SK-N-SH (cell line): ENCODE measurements at regions not wholly inside any gene's neighbourhood (a gene's known extent, or its start where the extent isn't known, plus 50 kb on each side); places are given as distances from the start of the nearest gene placed in this dataset.

Experiments
- CTCF ChIA-PET: fragments of 300-600, 350-600 bp; formaldehyde crosslinking; extraction: SDS; loops from one replicate; lab custom pipeline; 2021; lab: Yijun Ruan, JAX
- POLR2A ChIA-PET: fragments of 350-600 bp; sonication (Branson Sonifier 250); formaldehyde crosslinking; extraction: SDS; loops from one replicate; lab custom pipeline; 2020; ENCODE audit warnings: antibody characterized with exemption, inconsistent platforms; lab: Yijun Ruan, JAX
- DNase-seq: peaks from one replicate; pipeline ENCODE4 v3.0.0; 2012
- H2AFZ ChIP-seq: fragments of 200-600 bp; sonication (generic); 2 replicates; pipeline ENCODE4 v1.8.1; 2016; ENCODE audit warnings: antibody characterized with exemption, mild to moderate bottlenecking, low read depth
- H3F3A ChIP-seq: fragments of 200-600 bp; sonication (generic); replicated peaks from 2 replicates; pipeline ENCODE3; 2016; ENCODE audit warnings: antibody characterized with exemption, mild to moderate bottlenecking; ENCODE audit not compliant: insufficient read depth
- H3K27ac ChIP-seq, 2 experiments: fragments of 200-500 bp in 1 of 2; fragments of 200-600 bp in 1 of 2; sonication (Bioruptor generic) in 1 of 2; sonication (generic), shearing (Covaris generic) in 1 of 2; 2 replicates each; pipeline versions ENCODE4 v1.5.1 to v1.6.1; 2014 to 2016; ENCODE audit warnings: low read depth in 2 of 2, inconsistent platforms in 1 of 2, low read length in 1 of 2, mild to moderate bottlenecking in 1 of 2, mixed read lengths in 1 of 2
- H3K27me3 ChIP-seq: fragments of 200-600 bp; sonication (generic), shearing (Covaris generic); 2 replicates; pipeline ENCODE4 v1.6.1; 2016; ENCODE audit warnings: mixed run types; ENCODE audit not compliant: insufficient read depth
- H3K36me3 ChIP-seq, 2 experiments: fragments of 200-500 bp in 1 of 2; fragments of 200-600 bp in 1 of 2; sonication (Bioruptor generic) in 1 of 2; sonication (generic) in 1 of 2; replicated peaks in 1 of 2; 2 replicates each; pipeline versions ENCODE3 to v1.5.1; 2014 to 2016; ENCODE audit warnings: low read length in 1 of 2, mild to moderate bottlenecking in 1 of 2; ENCODE audit not compliant: insufficient read depth in 2 of 2, control insufficient read depth in 1 of 2
- H3K4me1 ChIP-seq, 2 experiments: fragments of 200-500 bp in 1 of 2; fragments of 200-600 bp in 1 of 2; sonication (Bioruptor generic) in 1 of 2; sonication (generic), shearing (Covaris generic) in 1 of 2; 2 replicates each; pipeline versions ENCODE4 v1.5.1 to v1.6.1; 2014 to 2016; ENCODE audit warnings: low read depth in 1 of 2, low read length in 1 of 2, mixed run types in 1 of 2; ENCODE audit not compliant: insufficient read depth in 2 of 2, control insufficient read depth in 1 of 2
- H3K4me2 ChIP-seq: fragments of 200-600 bp; sonication (generic), shearing (Covaris generic); 2 replicates; pipeline ENCODE4 v1.6.1; 2017; ENCODE audit warnings: mixed run types
- H3K4me3 ChIP-seq, 2 experiments: fragments of 200-500 bp in 1 of 2; fragments of 200-600 bp in 1 of 2; sonication (Bioruptor generic) in 1 of 2; sonication (generic), shearing (Covaris generic) in 1 of 2; 2 replicates each; pipeline versions ENCODE4 v1.5.1 to v1.8.1; 2014 to 2016; ENCODE audit warnings: low read depth in 2 of 2, inconsistent platforms in 1 of 2, low read length in 1 of 2, mild to moderate bottlenecking in 1 of 2, mixed read lengths in 1 of 2, moderate library complexity in 1 of 2
- H3K79me2 ChIP-seq: fragments of 200-600 bp; sonication (generic); 2 replicates; pipeline ENCODE4 v1.8.1; 2017; ENCODE audit warnings: mild to moderate bottlenecking; ENCODE audit not compliant: insufficient read depth
- H3K9ac ChIP-seq: fragments of 200-600 bp; sonication (generic); 2 replicates; pipeline ENCODE4 v1.6.1; 2017; ENCODE audit warnings: mixed run types
- H3K9me2 ChIP-seq: fragments of 200-600 bp; sonication (generic); 2 replicates; pipeline ENCODE4 v1.6.1; 2017; ENCODE audit warnings: mixed run types
- H3K9me3 ChIP-seq: fragments of 200-600 bp; sonication (generic); 2 replicates; pipeline ENCODE4 v1.6.1; 2017; ENCODE audit warnings: mixed run types, mild to moderate bottlenecking, moderate library complexity
- H4K20me1 ChIP-seq: fragments of 200-600 bp; sonication (generic); 2 replicates; pipeline ENCODE4 v1.6.1; 2017; ENCODE audit warnings: mild to moderate bottlenecking, mixed run types; ENCODE audit not compliant: insufficient read depth
- ELF1 ChIP-seq: IDR thresholded peaks from 2 replicates; pipeline ENCODE4 v1.4.0; 2012
- EP300 ChIP-seq, 2 experiments: IDR thresholded peaks; 2 replicates each; pipeline versions ENCODE4 v1.4.0 to v1.6.1; 2012; ENCODE audit warnings: borderline replicate concordance in 1 of 2, low read depth in 1 of 2, low read length in 1 of 2
- EZH2phosphoT487 ChIP-seq: fragments of 200-600 bp; sonication (generic); IDR thresholded peaks from 2 replicates; pipeline ENCODE4 v1.6.1; 2017; ENCODE audit warnings: low read depth, mixed run types, mild to moderate bottlenecking, antibody characterized with exemption, moderate library complexity, borderline replicate concordance
- FOSL2 ChIP-seq: IDR thresholded peaks from 2 replicates; pipeline ENCODE4 v1.4.0; 2012; ENCODE audit warnings: low read depth, mild to moderate bottlenecking, moderate library complexity, borderline replicate concordance
- FOXM1 ChIP-seq: IDR thresholded peaks from 2 replicates; pipeline ENCODE4 v1.4.0; 2012; ENCODE audit warnings: low read depth, mild to moderate bottlenecking
- GABPA ChIP-seq: IDR thresholded peaks from 2 replicates; pipeline ENCODE4 v1.4.0; 2012; ENCODE audit warnings: low read depth, mild to moderate bottlenecking
- GATA2 ChIP-seq: sonication (generic); formaldehyde crosslinking; IDR thresholded peaks from 2 replicates; pipeline ENCODE4 v1.5.0; 2020; ENCODE audit warnings: mild to moderate bottlenecking, missing genetic modification reagents
- JUND ChIP-seq: IDR thresholded peaks from 2 replicates; pipeline ENCODE4 v1.4.0; 2012
- MXI1 ChIP-seq: IDR thresholded peaks from 2 replicates; pipeline ENCODE4 v1.6.1; 2012; ENCODE audit warnings: mild to moderate bottlenecking, low read depth, low read length, improper control_type of control experiment
- NFIC ChIP-seq: IDR thresholded peaks from 2 replicates; pipeline ENCODE4 v1.4.0; 2012; ENCODE audit warnings: borderline replicate concordance
- POLR2AphosphoS5 ChIP-seq: IDR thresholded peaks from 2 replicates; pipeline ENCODE4 v1.6.1; 2012; ENCODE audit warnings: low read depth, low read length
- RAD21 ChIP-seq: IDR thresholded peaks from 2 replicates; pipeline ENCODE4 v1.6.1; 2012; ENCODE audit warnings: mild to moderate bottlenecking, low read length
- RXRA ChIP-seq: IDR thresholded peaks from 2 replicates; pipeline ENCODE4 v1.4.0; 2012; ENCODE audit warnings: low read depth, mild to moderate bottlenecking, borderline replicate concordance
- WGBS: methylation state at CpG from one replicate; pipeline ENCODE4 v1.1.6; 2017; ENCODE audit warnings: low lambda C conversion rate; 5-methylcytosine and 5-hydroxymethylcytosine counted together
- TF ChIP-seq, protein P1 (sequence below): fragments of 150-350 bp; IDR thresholded peaks from 2 replicates; pipeline ENCODE4 v1.6.1; 2016; ENCODE audit warnings: mild to moderate bottlenecking, low read depth, low read length
- TF ChIP-seq, protein P2 (sequence below): fragments of 150-350 bp; IDR thresholded peaks from 2 replicates; pipeline ENCODE4 v1.6.1; 2017; ENCODE audit warnings: antibody characterized with exemption, low read length, low read depth, borderline replicate concordance
- TF ChIP-seq, protein P3 (sequence below): IDR thresholded peaks from 2 replicates; pipeline ENCODE4 v1.4.0; 2012; ENCODE audit warnings: low read depth, borderline replicate concordance
- TF ChIP-seq, protein P4 (sequence below): IDR thresholded peaks from 2 replicates; pipeline ENCODE4 v1.4.0; 2012; ENCODE audit warnings: low read depth, borderline replicate concordance

DNA sequence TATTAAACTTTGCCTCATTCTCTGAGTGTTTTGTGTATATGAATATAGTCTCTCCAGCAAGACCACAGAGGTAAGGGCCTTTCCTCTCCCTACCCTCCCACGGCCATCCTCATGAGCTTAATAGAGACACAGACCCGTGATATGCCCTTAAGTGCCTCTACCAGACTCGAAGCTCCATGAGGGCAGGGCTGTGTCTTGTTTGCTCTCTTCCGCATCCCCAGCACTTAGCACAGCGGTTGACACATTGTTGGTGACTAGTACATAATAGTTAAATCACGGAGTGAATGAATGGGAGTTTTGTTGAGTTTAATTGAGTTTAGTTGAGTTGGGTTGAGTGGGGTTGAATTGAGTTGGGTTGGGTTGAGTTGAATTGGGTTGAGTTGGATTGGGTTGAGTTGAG, 122.3 kb downstream of the ZFP36L2 start (continued):
- TF ChIP-seq EZH2phosphoT487: no peak
- TF ChIP-seq ELF1: no peak

DNA sequence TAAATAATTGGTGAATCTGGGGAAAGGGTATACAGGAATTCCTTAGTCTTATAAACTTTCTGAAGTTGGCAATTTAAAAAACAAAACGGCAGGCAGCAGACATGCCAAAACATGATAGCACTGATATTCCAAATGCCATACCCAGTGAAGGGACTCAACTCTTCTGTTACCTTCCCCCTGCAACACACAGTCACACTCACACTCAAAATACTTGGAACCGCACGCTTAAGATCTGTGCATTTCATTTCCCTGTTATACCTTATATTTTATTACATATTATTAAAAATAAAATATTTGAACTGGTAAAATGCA, 123.4 kb downstream of the ZFP36L2 start:
- POLR2A ChIA-PET: no interaction called here

DNA sequence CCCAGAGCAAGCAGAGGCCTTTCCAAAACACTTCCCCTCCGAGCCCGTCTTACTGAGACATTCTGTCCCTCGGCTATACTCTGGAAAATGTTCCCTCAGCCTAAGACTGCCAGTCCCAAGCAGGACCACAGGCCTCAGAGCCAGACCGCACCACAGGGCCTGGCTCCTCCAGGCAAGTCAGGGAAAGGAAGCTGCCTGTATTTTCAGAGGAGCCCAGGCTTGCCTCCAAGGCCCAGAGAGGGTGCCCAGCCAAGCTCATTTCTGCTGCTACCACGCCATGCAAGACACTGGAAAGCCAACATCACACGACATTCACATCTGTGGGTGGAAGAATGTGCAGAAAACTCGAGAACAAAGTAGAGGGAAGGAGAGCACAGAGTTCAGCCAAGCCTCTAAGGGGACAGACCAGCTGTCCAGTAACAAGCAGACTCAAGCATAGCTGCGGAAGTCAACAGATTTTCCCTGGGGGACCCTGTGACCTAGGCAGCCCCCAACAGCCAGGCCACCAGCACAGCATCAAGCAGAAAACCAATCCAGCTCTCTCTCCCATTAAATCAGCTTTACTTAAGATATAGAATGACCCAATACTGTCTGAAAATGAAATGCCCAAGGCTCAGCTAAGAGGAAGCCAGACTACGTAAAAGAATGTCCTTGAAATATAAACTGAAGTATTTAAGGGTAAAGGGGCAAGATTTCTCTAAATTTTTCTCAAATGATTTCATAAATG, 123.9 kb downstream of the ZFP36L2 start:
- 79% methylated on average over 8 of the region's 9 CpGs for WGBS
- Histone ChIP-seq H3K9me2 (no peaks in the 10 kb centered on the region), H3K9me3 (no peaks in the 10 kb centered on the region), H4K20me1 (no peaks in the 10 kb centered on the region), H2AFZ (no peak overlapping the region), H3F3A (no peaks in the 10 kb centered on the region), H3K4me2 (no peak overlapping the region), H3K27ac (no peak overlapping the region), H3K36me3 (no peaks in the 10 kb centered on the region), H3K79me2 (no peaks in the 10 kb centered on the region), H3K27me3 (no peaks in the 10 kb centered on the region), H3K9ac (no peak overlapping the region), H3K4me3 (no peak overlapping the region), H3K4me1 (peaks cover 0 to 30% of the 10 kb centered on the region in 2 experiments; a peak in 1 of 4 replicates)
- TF ChIP-seq, protein P1, sequence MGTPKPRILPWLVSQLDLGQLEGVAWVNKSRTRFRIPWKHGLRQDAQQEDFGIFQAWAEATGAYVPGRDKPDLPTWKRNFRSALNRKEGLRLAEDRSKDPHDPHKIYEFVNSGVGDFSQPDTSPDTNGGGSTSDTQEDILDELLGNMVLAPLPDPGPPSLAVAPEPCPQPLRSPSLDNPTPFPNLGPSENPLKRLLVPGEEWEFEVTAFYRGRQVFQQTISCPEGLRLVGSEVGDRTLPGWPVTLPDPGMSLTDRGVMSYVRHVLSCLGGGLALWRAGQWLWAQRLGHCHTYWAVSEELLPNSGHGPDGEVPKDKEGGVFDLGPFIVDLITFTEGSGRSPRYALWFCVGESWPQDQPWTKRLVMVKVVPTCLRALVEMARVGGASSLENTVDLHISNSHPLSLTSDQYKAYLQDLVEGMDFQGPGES: no peak
- TF ChIP-seq FOXM1 (no peak), GABPA (no peak), JUND (no peak), RXRA (no peak), RAD21 (no peak), GATA2 (no peak), EZH2phosphoT487 (no peak), FOSL2 (no peak), EP300 (IDR thresholded peaks at IDR 0.05; ENCODE audit: borderline replicate concordance in 1 of 2, low read depth in 1 of 2, low read length in 1 of 2) (no peak)
- TF ChIP-seq, protein P2, sequence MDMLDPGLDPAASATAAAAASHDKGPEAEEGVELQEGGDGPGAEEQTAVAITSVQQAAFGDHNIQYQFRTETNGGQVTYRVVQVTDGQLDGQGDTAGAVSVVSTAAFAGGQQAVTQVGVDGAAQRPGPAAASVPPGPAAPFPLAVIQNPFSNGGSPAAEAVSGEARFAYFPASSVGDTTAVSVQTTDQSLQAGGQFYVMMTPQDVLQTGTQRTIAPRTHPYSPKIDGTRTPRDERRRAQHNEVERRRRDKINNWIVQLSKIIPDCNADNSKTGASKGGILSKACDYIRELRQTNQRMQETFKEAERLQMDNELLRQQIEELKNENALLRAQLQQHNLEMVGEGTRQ: no peak
- TF ChIP-seq, protein P3, sequence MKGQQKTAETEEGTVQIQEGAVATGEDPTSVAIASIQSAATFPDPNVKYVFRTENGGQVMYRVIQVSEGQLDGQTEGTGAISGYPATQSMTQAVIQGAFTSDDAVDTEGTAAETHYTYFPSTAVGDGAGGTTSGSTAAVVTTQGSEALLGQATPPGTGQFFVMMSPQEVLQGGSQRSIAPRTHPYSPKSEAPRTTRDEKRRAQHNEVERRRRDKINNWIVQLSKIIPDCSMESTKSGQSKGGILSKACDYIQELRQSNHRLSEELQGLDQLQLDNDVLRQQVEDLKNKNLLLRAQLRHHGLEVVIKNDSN: no peak
- POLR2A ChIA-PET: no interaction called here
- CTCF ChIA-PET: interaction anchor here (0.7 to 1.3 kb wide), 2 partner anchors 22 to 126 kb away, joined by 3 to 4 read pairs; no protein-coding TSS in a partner anchor
- no peak for DNase-seq

More for the DNA sequence above, 123.4 kb downstream of the ZFP36L2 start:
- 96% methylated on average over 3 of the region's 3 CpGs for WGBS
- peaks cover 0 to 32% of the 10 kb centered on the region in 2 experiments; a peak in 1 of 4 replicates for H3K4me1 ChIP-seq
- H2AFZ ChIP-seq: no peak overlapping the region
- no peak overlapping the region for H3K27ac ChIP-seq
- DNase-seq: no peak
- no peaks in the 10 kb centered on the region for H3K9me2 ChIP-seq
- TF ChIP-seq, protein P4, sequence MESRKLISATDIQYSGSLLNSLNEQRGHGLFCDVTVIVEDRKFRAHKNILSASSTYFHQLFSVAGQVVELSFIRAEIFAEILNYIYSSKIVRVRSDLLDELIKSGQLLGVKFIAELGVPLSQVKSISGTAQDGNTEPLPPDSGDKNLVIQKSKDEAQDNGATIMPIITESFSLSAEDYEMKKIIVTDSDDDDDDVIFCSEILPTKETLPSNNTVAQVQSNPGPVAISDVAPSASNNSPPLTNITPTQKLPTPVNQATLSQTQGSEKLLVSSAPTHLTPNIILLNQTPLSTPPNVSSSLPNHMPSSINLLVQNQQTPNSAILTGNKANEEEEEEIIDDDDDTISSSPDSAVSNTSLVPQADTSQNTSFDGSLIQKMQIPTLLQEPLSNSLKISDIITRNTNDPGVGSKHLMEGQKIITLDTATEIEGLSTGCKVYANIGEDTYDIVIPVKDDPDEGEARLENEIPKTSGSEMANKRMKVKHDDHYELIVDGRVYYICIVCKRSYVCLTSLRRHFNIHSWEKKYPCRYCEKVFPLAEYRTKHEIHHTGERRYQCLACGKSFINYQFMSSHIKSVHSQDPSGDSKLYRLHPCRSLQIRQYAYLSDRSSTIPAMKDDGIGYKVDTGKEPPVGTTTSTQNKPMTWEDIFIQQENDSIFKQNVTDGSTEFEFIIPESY: no peak
- no peak for TF ChIP-seq NFIC
- TF ChIP-seq, protein P2: no peak
- no peak for TF ChIP-seq FOSL2
- no peak for TF ChIP-seq POLR2AphosphoS5
- TF ChIP-seq RAD21: no peak
- TF ChIP-seq MXI1: no peak
- H3K4me3 ChIP-seq: no peak overlapping the region
- no peaks in the 10 kb centered on the region for H3K36me3 ChIP-seq
- no peak overlapping the region for H3K4me2 ChIP-seq
- CTCF ChIA-PET: no interaction called here
- no peaks in the 10 kb centered on the region for H3K27me3 ChIP-seq
- H3F3A ChIP-seq: no peaks in the 10 kb centered on the region
- H3K9ac ChIP-seq: no peak overlapping the region
- no peaks in the 10 kb centered on the region for H4K20me1 ChIP-seq
- H3K79me2 ChIP-seq: no peaks in the 10 kb centered on the region
- no peaks in the 10 kb centered on the region for H3K9me3 ChIP-seq
